ENCODE measurements at regions not wholly inside any gene's neighbourhood (a gene's known extent, or its start where the extent isn't known, plus 50 kb on each side); places are given as distances from the start of the nearest gene placed in this dataset.

DNA sequence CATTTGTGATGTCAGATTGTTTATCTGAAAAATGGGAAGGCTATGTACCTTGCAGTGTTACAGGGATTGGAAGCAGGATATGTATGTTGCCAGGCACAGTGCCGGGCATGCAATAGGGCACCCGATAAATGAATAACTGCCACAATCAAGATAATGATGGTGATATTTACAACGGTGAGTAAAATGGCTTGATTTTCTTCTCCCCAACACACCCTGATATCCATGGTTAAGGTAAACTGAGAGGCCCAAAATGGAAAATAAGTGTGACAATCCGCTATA, 108.3 kb downstream of the CYP26A1 start:
- intact Hi-C loops (cut with micrococcal nuclease; ENCODE audit: unreplicated experiment) = no loop called here
- Histone ChIP-seq H3K79me2 (ENCODE audit: insufficient read depth, low read depth, low read length) (no peaks in the 10 kb centered on the region), H3K9me3 (ENCODE audit: low read length) (no peaks in the 10 kb centered on the region), H3K9me2 (ENCODE audit: insufficient read depth, low read length) (0 out of 2 replicates have a peak, but pooled peaks cover 3% of the 10 kb centered on the region), H2AFZ (ENCODE audit: low read length) (no peak overlapping the region), H3K36me3 (ENCODE audit: insufficient read depth, low read length) (no peaks in the 10 kb centered on the region), H3K4me3 (ENCODE audit: low read depth, low read length, poor library complexity, severe bottlenecking) (no peak overlapping the region), H4K20me1 (ENCODE audit: insufficient read depth, low read length) (no peaks in the 10 kb centered on the region), H3K4me1 (ENCODE audit: insufficient read depth, low read length, poor library complexity, severe bottlenecking) (no peaks in the 10 kb centered on the region), H3K4me2 (ENCODE audit: low read length) (no peak overlapping the region), H3K27ac (ENCODE audit: low read depth, low read length, poor library complexity, severe bottlenecking) (no peak overlapping the region)
- ChIA-PET POLR2A (no interaction called here), CTCF (ENCODE audit: unreplicated experiment) (no interaction called here)
- DNase-seq (ENCODE audit: low spot score) = no peak
- TF ChIP-seq EZH2phosphoT487 (IDR thresholded peaks at IDR 0.05; ENCODE audit: borderline replicate concordance, low read depth, low read length) = no peak
- BruUV-seq (replicated peaks) = no TSS peak

DNA sequence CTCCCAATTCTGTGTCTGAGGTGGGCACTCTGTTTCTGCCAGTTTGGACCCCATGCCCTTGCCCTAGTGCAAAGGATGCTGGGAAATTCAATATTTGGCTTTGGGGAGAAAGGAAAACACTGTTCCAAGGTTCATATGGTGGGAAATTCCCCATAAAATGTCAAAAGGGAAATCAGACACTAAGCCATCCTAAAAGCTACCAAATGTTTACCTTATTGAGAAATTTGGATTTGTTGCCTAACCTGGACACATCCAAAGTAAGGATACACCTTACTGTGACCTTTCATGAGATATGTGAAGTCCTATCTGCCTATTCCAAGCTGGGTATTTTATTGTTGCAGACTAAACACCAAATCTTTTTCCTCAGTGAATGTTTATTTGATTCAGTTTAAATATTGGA, 109.1 kb downstream of the CYP26A1 start:
- Histone ChIP-seq H3K9me2 (ENCODE audit: insufficient read depth, low read length) (0 out of 2 replicates have a peak, but pooled peaks cover 3% of the 10 kb centered on the region), H3K36me3 (ENCODE audit: insufficient read depth, low read length) (no peaks in the 10 kb centered on the region), H3K4me3 (ENCODE audit: low read depth, low read length, poor library complexity, severe bottlenecking) (no peak overlapping the region), H3K4me2 (ENCODE audit: low read length) (no peak overlapping the region), H3K9me3 (ENCODE audit: low read length) (no peaks in the 10 kb centered on the region), H3K27ac (ENCODE audit: low read depth, low read length, poor library complexity, severe bottlenecking) (no peak overlapping the region), H3K4me1 (ENCODE audit: insufficient read depth, low read length, poor library complexity, severe bottlenecking) (no peaks in the 10 kb centered on the region), H2AFZ (ENCODE audit: low read length) (no peak overlapping the region), H3K79me2 (ENCODE audit: insufficient read depth, low read depth, low read length) (no peaks in the 10 kb centered on the region), H4K20me1 (ENCODE audit: insufficient read depth, low read length) (no peaks in the 10 kb centered on the region)
- ChIA-PET CTCF (ENCODE audit: unreplicated experiment) (no interaction called here), POLR2A (interaction anchor here (0.6 kb wide), 1 partner anchor 903 kb away, joined by 3 read pairs; no protein-coding TSS in a partner anchor)
- no peak for DNase-seq (ENCODE audit: low spot score)
- no peak for TF ChIP-seq EZH2phosphoT487 (IDR thresholded peaks at IDR 0.05; ENCODE audit: borderline replicate concordance, low read depth, low read length)
- TF ChIP-seq, protein P1, sequence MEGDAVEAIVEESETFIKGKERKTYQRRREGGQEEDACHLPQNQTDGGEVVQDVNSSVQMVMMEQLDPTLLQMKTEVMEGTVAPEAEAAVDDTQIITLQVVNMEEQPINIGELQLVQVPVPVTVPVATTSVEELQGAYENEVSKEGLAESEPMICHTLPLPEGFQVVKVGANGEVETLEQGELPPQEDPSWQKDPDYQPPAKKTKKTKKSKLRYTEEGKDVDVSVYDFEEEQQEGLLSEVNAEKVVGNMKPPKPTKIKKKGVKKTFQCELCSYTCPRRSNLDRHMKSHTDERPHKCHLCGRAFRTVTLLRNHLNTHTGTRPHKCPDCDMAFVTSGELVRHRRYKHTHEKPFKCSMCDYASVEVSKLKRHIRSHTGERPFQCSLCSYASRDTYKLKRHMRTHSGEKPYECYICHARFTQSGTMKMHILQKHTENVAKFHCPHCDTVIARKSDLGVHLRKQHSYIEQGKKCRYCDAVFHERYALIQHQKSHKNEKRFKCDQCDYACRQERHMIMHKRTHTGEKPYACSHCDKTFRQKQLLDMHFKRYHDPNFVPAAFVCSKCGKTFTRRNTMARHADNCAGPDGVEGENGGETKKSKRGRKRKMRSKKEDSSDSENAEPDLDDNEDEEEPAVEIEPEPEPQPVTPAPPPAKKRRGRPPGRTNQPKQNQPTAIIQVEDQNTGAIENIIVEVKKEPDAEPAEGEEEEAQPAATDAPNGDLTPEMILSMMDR (conservative IDR thresholded peaks at IDR 0.05; ENCODE audit: low read length) = no peak
- BruUV-seq (replicated peaks) = no TSS peak
- intact Hi-C loops (cut with micrococcal nuclease; ENCODE audit: unreplicated experiment) = no loop called here

DNA sequence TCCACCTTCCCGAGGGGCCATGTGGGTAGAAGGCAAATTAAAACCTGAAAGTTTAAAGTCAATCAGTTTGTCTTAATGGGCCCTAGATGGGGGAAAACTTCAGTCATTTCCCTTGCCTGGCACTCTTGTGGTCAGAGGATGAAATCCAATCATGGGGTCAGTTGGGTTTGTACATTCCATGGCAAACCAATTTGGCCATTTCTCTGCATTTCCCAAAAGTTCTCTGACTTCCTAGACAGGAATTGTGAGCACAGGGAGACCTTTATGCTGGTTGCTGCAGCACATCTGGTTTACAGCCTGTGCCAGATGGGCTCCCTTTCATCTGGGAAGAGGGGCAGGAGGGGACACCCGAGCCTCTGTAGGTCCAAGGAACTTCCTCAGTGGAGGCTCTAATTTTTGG, 113.0 kb downstream of the CYP26A1 start:
- TF ChIP-seq, protein P1 (conservative IDR thresholded peaks at IDR 0.05; ENCODE audit: low read length) = no peak
- no peak for TF ChIP-seq EZH2phosphoT487 (IDR thresholded peaks at IDR 0.05; ENCODE audit: borderline replicate concordance, low read depth, low read length)
- Histone ChIP-seq H3K4me3 (ENCODE audit: low read depth, low read length, poor library complexity, severe bottlenecking) (no peak overlapping the region), H3K36me3 (ENCODE audit: insufficient read depth, low read length) (no peaks in the 10 kb centered on the region), H3K4me1 (ENCODE audit: insufficient read depth, low read length, poor library complexity, severe bottlenecking) (no peaks in the 10 kb centered on the region), H3K9me2 (ENCODE audit: insufficient read depth, low read length) (0 out of 2 replicates have a peak, but pooled peaks cover 3% of the 10 kb centered on the region), H3K79me2 (ENCODE audit: insufficient read depth, low read depth, low read length) (no peaks in the 10 kb centered on the region), H3K27ac (ENCODE audit: low read depth, low read length, poor library complexity, severe bottlenecking) (no peak overlapping the region), H3K4me2 (ENCODE audit: low read length) (no peak overlapping the region), H4K20me1 (ENCODE audit: insufficient read depth, low read length) (no peaks in the 10 kb centered on the region), H2AFZ (ENCODE audit: low read length) (no peak overlapping the region), H3K9me3 (ENCODE audit: low read length) (no peaks in the 10 kb centered on the region)
- intact Hi-C loops (cut with micrococcal nuclease; ENCODE audit: unreplicated experiment) = no loop called here
- ChIA-PET CTCF (ENCODE audit: unreplicated experiment) (no interaction called here), POLR2A (no interaction called here)
- no peak for DNase-seq (ENCODE audit: low spot score)
- BruUV-seq (replicated peaks) = no TSS peak

Measured in OCI-LY7 (cell line).